GM19452 (cell line): ENCODE measurements at regions not wholly inside any gene's neighbourhood (a gene's known extent, or its start where the extent isn't known, plus 50 kb on each side); places are given as distances from the start of the nearest gene placed in this dataset.

Source experiments
- ATAC-seq: cut with Tn5 transposase; IDR thresholded peaks from one replicate; pipeline ENCODE4 v1.9.1; 2021; ENCODE audit not compliant: unreplicated experiment

GRCh38 chr9:105191508-105192121, 52.8 kb upstream of the SLC44A1 start:
- peak; percentile 71 for ATAC-seq

DNA sequence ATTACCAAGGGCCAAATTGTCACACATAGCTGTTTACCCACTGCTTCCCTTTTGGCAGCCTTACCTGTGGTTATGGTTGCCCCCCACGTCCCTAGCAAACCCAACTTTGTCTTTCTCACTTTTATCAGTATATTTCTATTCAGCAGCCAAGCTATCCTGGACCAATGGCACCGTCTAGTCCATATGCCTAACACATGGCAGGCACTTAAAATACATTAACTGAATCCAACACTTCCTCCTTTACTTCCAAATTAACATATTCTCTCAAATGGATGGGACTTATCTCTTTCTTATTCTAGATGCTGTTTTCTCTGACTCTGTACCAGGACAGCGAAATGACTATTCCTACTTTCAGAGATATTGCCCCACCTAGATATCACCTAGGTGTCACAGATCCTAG, 50.9 kb upstream of the SLC44A1 start:
- no peak for ATAC-seq

DNA sequence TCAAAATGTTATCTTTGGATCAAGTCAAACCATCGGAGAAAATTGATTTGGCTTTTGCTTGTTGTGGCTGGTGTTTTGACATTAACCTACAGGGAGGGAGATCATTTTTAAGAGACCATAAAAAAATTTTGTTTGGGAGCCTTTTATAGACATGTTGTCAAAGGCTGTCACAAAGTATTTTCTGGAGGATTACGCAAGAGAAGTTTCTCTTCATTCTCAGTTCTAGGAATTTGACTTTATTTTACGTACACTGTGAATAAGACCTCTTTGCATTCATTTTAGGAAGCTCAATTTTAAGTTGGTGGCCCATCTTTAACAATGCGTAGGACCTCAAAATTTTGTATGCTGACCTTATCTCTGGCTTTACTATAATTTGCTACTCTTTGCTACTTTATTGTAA, 50.2 kb upstream of the SLC44A1 start:
- ATAC-seq = no peak
